Mucosa of rectum (tissue), 2 donors: ENCODE measurements at regions not wholly inside any gene's neighbourhood (a gene's known extent, or its start where the extent isn't known, plus 50 kb on each side); places are given as distances from the start of the nearest gene placed in this dataset.

ENCODE experiments used
- H3K27ac ChIP-seq, 2 donors: one replicate each; pipeline ENCODE4 v1.7.0; 2013; ENCODE audit warnings: inconsistent platforms in 2 of 2, low read depth in 2 of 2, low read length in 2 of 2
- H3K27me3 ChIP-seq, 2 donors: one replicate each; pipeline ENCODE4 v1.7.0; 2013; ENCODE audit warnings: low read length in 2 of 2; ENCODE audit not compliant: control insufficient read depth in 2 of 2, insufficient read depth in 2 of 2
- H3K36me3 ChIP-seq, 2 donors: one replicate each; pipeline ENCODE4 v1.7.0; 2013; ENCODE audit warnings: low read length in 2 of 2; ENCODE audit not compliant: control insufficient read depth in 2 of 2, insufficient read depth in 2 of 2
- H3K4me1 ChIP-seq, 2 donors: one replicate each; pipeline ENCODE4 v1.7.0; 2013; ENCODE audit warnings: low read length in 2 of 2, mild to moderate bottlenecking in 1 of 2; ENCODE audit not compliant: control insufficient read depth in 2 of 2, insufficient read depth in 2 of 2
- H3K4me3 ChIP-seq, 2 donors: one replicate each; pipeline ENCODE4 v1.7.0; 2013; ENCODE audit warnings: low read length in 2 of 2
- H3K9ac ChIP-seq, 2 donors: one replicate each; pipeline ENCODE4 v1.7.0; 2013; ENCODE audit warnings: low read length in 2 of 2, low read depth in 1 of 2, mild to moderate bottlenecking in 1 of 2
- H3K9me3 ChIP-seq, 2 donors: one replicate each; pipeline ENCODE4 v1.7.0; 2013; ENCODE audit warnings: low read length in 2 of 2; ENCODE audit not compliant: control insufficient read depth in 2 of 2
- donor health status: healthy.
- donor health status: Normal muscosa, but diverticular disease.

- H3K9me3 ChIP-seq, result no peaks in the 10 kb centered on the region
- H3K4me1 ChIP-seq, result peaks cover 0 to 2% of the 10 kb centered on the region in 2 donors
- H3K27me3 ChIP-seq, result no peaks in the 10 kb centered on the region
- no peak overlapping the region for H3K4me3 ChIP-seq
- no peak overlapping the region for H3K9ac ChIP-seq
- H3K36me3 ChIP-seq, result no peaks in the 10 kb centered on the region
- H3K27ac ChIP-seq, result no peak overlapping the region
Measured at GRCh38 chr3:30346933-30347320, 259.5 kb upstream of the TGFBR2 start.

- Histone ChIP-seq H3K9me3 (no peaks in the 10 kb centered on the region), H3K4me1 (peaks cover 0 to 2% of the 10 kb centered on the region in 2 donors), H3K27me3 (no peaks in the 10 kb centered on the region), H3K27ac (no peak overlapping the region), H3K36me3 (no peaks in the 10 kb centered on the region), H3K9ac (no peak overlapping the region), H3K4me3 (no peak overlapping the region)
Measured at GRCh38 chr3:30347679-30348216, 258.7 kb upstream of the TGFBR2 start.

DNA sequence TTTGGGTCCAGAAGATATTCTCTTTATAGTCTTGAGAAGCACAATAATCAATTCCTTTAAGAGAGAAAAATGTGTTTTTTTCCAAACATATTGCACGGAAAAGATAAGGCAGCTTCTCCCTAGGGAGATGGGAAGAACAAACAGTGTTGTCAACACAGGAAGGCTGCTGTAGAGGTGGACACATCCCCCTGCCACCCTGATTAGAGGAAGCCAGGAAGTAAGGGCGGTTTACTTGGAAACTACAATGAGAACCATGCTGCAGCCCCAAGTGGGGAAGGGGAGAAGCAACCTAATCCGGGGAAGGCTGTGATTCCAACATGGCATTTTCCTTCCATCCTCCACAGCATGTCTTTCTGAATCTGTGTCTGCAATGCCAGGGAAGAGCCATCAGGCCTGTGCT lies 256.9 kb upstream of the TGFBR2 start:
- no peak overlapping the region for H3K9ac ChIP-seq
- no peak overlapping the region for H3K27ac ChIP-seq
- H3K36me3 ChIP-seq, result no peaks in the 10 kb centered on the region
- no peaks in the 10 kb centered on the region for H3K27me3 ChIP-seq
- peaks cover under 1 to 3% of the 10 kb centered on the region in 2 donors for H3K4me1 ChIP-seq
- no peak overlapping the region for H3K4me3 ChIP-seq
- H3K9me3 ChIP-seq, result no peaks in the 10 kb centered on the region

DNA sequence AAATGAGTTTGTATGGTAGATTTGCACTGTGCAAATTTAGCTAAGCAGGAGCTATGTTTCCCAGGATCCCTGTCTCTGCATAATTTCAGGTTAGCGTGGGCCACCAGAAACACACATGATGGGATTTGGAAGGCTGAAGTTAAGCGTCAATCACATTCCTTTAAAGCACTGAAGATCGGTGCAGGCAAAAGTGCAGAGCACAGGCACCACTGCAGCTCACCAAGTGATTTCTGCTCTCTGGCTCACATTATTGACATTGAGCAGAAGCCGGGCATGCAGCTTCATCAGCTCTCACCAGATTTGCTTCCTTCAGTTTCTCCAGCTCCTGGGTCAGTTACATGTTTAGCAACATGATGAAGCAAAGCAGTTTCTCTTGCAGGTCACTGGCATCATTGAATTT lies 256.4 kb upstream of the TGFBR2 start:
- Histone ChIP-seq H3K4me1 (peaks cover 4 to 8% of the 10 kb centered on the region in 2 donors), H3K9me3 (no peaks in the 10 kb centered on the region), H3K36me3 (no peaks in the 10 kb centered on the region), H3K27me3 (no peaks in the 10 kb centered on the region), H3K27ac (no peak overlapping the region), H3K9ac (no peak overlapping the region), H3K4me3 (no peak overlapping the region)

DNA sequence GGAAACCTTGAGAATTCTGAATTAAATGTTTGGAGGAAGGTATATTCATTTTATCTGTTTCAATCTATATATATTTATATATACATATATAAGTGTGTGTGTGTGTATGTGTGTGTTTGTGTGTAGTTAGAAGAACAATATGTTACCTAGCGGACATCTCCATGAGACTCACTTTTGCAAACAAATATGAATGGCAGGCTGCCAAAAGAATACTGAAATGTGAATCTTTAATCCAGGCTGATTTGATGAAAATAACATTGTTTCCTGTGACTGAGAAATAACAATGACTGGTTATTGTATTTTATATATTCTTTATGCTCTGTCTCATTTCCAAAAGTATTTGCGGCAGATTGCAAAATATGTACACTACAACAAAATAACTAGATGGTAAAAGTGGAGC lies 255.5 kb upstream of the TGFBR2 start:
- no peak overlapping the region for H3K4me3 ChIP-seq
- H3K9ac ChIP-seq, result no peak overlapping the region

DNA sequence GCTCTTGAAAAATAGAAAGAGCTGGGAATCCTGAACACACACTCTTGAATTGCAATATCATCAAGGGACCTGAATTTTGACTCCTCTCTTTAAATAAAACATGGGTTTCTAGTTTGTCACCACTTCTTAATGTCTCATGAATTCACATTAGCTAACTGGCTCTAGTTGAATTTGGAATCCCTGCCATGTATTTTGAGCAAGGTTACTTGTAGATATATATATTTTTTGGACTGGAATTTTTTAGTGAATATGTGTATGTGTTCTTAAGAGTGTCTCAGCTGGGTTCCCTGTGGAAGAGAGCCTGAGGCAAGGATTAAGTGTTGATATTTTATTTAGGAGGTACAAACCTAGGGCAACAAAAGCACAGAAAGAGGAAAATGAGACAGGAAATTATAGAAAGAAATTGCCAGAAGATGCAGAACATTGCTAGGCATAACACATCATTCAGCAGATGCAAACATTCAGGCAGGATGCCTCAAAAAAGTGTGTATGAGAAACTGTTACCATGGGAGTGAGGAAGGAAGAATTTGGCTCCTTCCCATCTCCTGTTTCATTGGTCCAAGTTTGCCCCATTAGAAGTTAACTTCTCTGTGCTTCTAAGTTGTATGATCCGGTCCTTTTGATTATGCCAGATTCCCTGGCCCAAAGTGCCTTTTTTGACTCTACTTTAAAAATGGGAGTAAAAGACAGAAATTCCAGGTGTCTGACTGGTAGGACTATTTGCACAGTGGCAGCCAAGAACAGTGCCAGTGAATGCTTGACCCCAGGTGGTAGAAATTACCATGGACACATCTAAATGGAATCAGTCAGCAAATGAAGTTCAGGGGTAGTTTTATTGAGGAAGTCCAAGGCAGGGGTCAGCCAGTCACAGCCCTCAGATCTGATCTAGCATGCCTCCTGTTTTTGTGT lies 253.7 kb upstream of the TGFBR2 start:
- Histone ChIP-seq H3K4me3 (no peak overlapping the region), H3K27me3 (no peaks in the 10 kb centered on the region), H3K4me1 (peaks cover 4 to 14% of the 10 kb centered on the region in 2 donors), H3K9ac (no peak overlapping the region), H3K36me3 (no peaks in the 10 kb centered on the region), H3K27ac (no peak overlapping the region), H3K9me3 (no peaks in the 10 kb centered on the region)

More for the DNA sequence above, 255.5 kb upstream of the TGFBR2 start:
- no peaks in the 10 kb centered on the region for H3K27me3 ChIP-seq
- H3K4me1 ChIP-seq, result peaks cover 4 to 14% of the 10 kb centered on the region in 2 donors
- H3K27ac ChIP-seq, result no peak overlapping the region
- H3K9me3 ChIP-seq, result no peaks in the 10 kb centered on the region
- no peaks in the 10 kb centered on the region for H3K36me3 ChIP-seq

- Histone ChIP-seq H3K27ac (no peak overlapping the region), H3K9me3 (no peaks in the 10 kb centered on the region), H3K36me3 (no peaks in the 10 kb centered on the region), H3K4me1 (peaks cover 4 to 14% of the 10 kb centered on the region in 2 donors), H3K9ac (no peak overlapping the region), H3K4me3 (no peak overlapping the region), H3K27me3 (no peaks in the 10 kb centered on the region)
Measured at GRCh38 chr3:30353711-30354467, 252.5 kb upstream of the TGFBR2 start.

DNA sequence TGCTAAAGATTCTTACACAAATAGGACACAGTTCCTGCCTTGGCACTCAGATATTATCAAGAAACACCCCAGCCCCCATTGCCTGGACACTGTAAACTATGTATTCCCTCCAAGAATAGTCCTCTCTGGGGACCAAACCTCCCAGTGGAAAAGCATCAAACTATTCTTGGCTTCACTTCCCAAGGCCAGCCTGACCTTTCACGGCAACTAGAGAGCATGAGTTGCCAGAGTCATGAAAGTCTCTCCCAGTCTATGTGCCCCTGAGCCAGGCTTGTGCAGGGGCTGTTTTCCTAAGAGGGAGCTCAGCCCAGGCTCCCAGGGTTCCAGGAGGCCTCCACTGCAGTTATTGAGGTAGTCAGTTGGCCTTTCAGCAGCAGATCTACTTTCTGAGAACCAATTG lies 251.9 kb upstream of the TGFBR2 start:
- Histone ChIP-seq H3K4me1 (peaks cover 4 to 14% of the 10 kb centered on the region in 2 donors), H3K9me3 (no peaks in the 10 kb centered on the region), H3K9ac (no peak overlapping the region), H3K27ac (no peak overlapping the region), H3K4me3 (no peak overlapping the region), H3K27me3 (no peaks in the 10 kb centered on the region), H3K36me3 (no peaks in the 10 kb centered on the region)

GRCh38 chr3:30354972-30355371 lies 251.4 kb upstream of the TGFBR2 start:
- Histone ChIP-seq H3K4me3 (no peak overlapping the region), H3K27ac (no peak overlapping the region), H3K9ac (no peak overlapping the region), H3K36me3 (no peaks in the 10 kb centered on the region), H3K27me3 (no peaks in the 10 kb centered on the region), H3K4me1 (peaks cover 4 to 14% of the 10 kb centered on the region in 2 donors), H3K9me3 (no peaks in the 10 kb centered on the region)

- Histone ChIP-seq H3K4me3 (no peak overlapping the region), H3K9ac (no peak overlapping the region), H3K27ac (no peak overlapping the region), H3K4me1 (peaks cover 4 to 14% of the 10 kb centered on the region in 2 donors), H3K27me3 (no peaks in the 10 kb centered on the region), H3K36me3 (no peaks in the 10 kb centered on the region), H3K9me3 (no peaks in the 10 kb centered on the region)
Measured at GRCh38 chr3:30355622-30356021, 250.8 kb upstream of the TGFBR2 start.
